Gastroesophageal sphincter (tissue), 3 donors: ENCODE measurements at regions not wholly inside any gene's neighbourhood (a gene's known extent, or its start where the extent isn't known, plus 50 kb on each side); places are given as distances from the start of the nearest gene placed in this dataset.
"Not testable (repeated sequence)": the region's sequence is repeated elsewhere in the genome, so short reads cannot be mapped to it uniquely, and the experiment has no call there.

Experiments used
- CTCF ChIP-seq, 4 experiments: fragments of 200-600 bp in 2 of 4; fragments of 450-650 bp in 2 of 4; sonication (generic) in 1 of 4; IDR thresholded peaks; one replicate each; pipeline ENCODE4 v1.5.1; 2017 to 2019; ENCODE audit warnings: antibody characterized with exemption in 4 of 4, mild to moderate bottlenecking in 2 of 4, moderate library complexity in 2 of 4
- POLR2A ChIP-seq, 2 donors: fragments of 450-650 bp; IDR thresholded peaks; one replicate each; pipeline ENCODE4 v1.6.1; 2017; ENCODE audit warnings: antibody characterized with exemption in 2 of 2, mild to moderate bottlenecking in 2 of 2, moderate library complexity in 1 of 2

- TF ChIP-seq CTCF, POLR2A (IDR thresholded peaks at IDR 0.05): not testable (repeated sequence)
Measured at GRCh38 chr2:131589126-131589525, 61.4 kb downstream of the CCDC74A start.
